Skin epidermis (tissue), 12 donors: ENCODE measurements at regions not wholly inside any gene's neighbourhood (a gene's known extent, or its start where the extent isn't known, plus 50 kb on each side); places are given as distances from the start of the nearest gene placed in this dataset.
"Not testable (repeated sequence)": the region's sequence is repeated elsewhere in the genome, so short reads cannot be mapped to it uniquely, and the experiment has no call there.

Experiments
- H3K27ac ChIP-seq, 21 experiments: fragments of 200-600 bp; sonication (generic) in 11 of 21; one replicate each; pipeline ENCODE4 v1.5.0; 2020; ENCODE audit warnings: mild to moderate bottlenecking in 3 of 21, inconsistent platforms in 2 of 21, moderate library complexity in 2 of 21
- H3K4me3 ChIP-seq, 7 experiments: fragments of 200-600 bp; sonication (generic) in 2 of 7; one replicate each; pipeline ENCODE4 v1.5.0; 2020; ENCODE audit warnings: inconsistent platforms in 2 of 7, mild to moderate bottlenecking in 2 of 7, moderate library complexity in 1 of 7

- H3K27ac ChIP-seq, H3K4me3 ChIP-seq: not testable (repeated sequence)
These were observed 86.9 kb upstream of the FZD7 start for GRCh38 chr2:201946746-201947145.

GRCh38 chr2:201947287-201947686 is 86.4 kb upstream of the FZD7 start:
- no peak overlapping the region for H3K27ac ChIP-seq
- no peak overlapping the region for H3K4me3 ChIP-seq

- no peak overlapping the region for H3K4me3 ChIP-seq
- H3K27ac ChIP-seq = no peak overlapping the region
These were observed 84.3 kb upstream of the FZD7 start for GRCh38 chr2:201949181-201949926.

- no peak overlapping the region for H3K27ac ChIP-seq
- no peak overlapping the region for H3K4me3 ChIP-seq
These were observed 83.8 kb upstream of the FZD7 start for GRCh38 chr2:201949927-201950246.

- Histone ChIP-seq H3K4me3 (no peak overlapping the region), H3K27ac (no peak overlapping the region)
These were observed 83.0 kb upstream of the FZD7 start for GRCh38 chr2:201950606-201951005.

- H3K4me3 ChIP-seq = no peak overlapping the region
- no peak overlapping the region for H3K27ac ChIP-seq
These were observed 81.5 kb upstream of the FZD7 start for GRCh38 chr2:201952187-201952586.

GRCh38 chr2:201953396-201953795 is 80.3 kb upstream of the FZD7 start:
- peak overlapping the region in 1 of 21 experiments; percentile 21 for H3K27ac ChIP-seq
- H3K4me3 ChIP-seq = no peak overlapping the region

GRCh38 chr2:201953880-201954279 is 79.8 kb upstream of the FZD7 start:
- no peak overlapping the region for H3K4me3 ChIP-seq
- peak overlapping the region in 2 of 21 experiments; percentile 21 to 23 for H3K27ac ChIP-seq

- no peak overlapping the region for H3K4me3 ChIP-seq
- peak overlapping the region in 7 of 21 experiments; percentile 19 to 59 (median 34) for H3K27ac ChIP-seq
These were observed 78.4 kb upstream of the FZD7 start for GRCh38 chr2:201955231-201955630.

- peak overlapping the region in 8 of 21 experiments; percentile 19 to 59 (median 43) for H3K27ac ChIP-seq
- no peak overlapping the region for H3K4me3 ChIP-seq
These were observed 77.9 kb upstream of the FZD7 start for GRCh38 chr2:201955702-201956141.

GRCh38 chr2:201956361-201956760 is 77.3 kb upstream of the FZD7 start:
- Histone ChIP-seq H3K4me3 (no peak overlapping the region), H3K27ac (peak overlapping the region in 7 of 21 experiments; percentile 13 to 59 (median 47))

- H3K27ac ChIP-seq = no peak overlapping the region
- no peak overlapping the region for H3K4me3 ChIP-seq
These were observed 76.6 kb upstream of the FZD7 start for GRCh38 chr2:201957091-201957490.

GRCh38 chr2:201959198-201959597 is 74.5 kb upstream of the FZD7 start:
- H3K27ac ChIP-seq = no peak overlapping the region

GRCh38 chr2:201959626-201960025 is 74.0 kb upstream of the FZD7 start:
- Histone ChIP-seq H3K4me3 (no peak overlapping the region), H3K27ac (no peak overlapping the region)

More at GRCh38 chr2:201959198-201959597, 74.5 kb upstream of the FZD7 start:
- H3K4me3 ChIP-seq = no peak overlapping the region

- H3K4me3 ChIP-seq = no peak overlapping the region
- H3K27ac ChIP-seq = no peak overlapping the region
These were observed 73.3 kb upstream of the FZD7 start for GRCh38 chr2:201960305-201960704.

- no peak overlapping the region for H3K4me3 ChIP-seq
- H3K27ac ChIP-seq = no peak overlapping the region
These were observed 72.3 kb upstream of the FZD7 start for GRCh38 chr2:201961401-201961800.

- no peak overlapping the region for H3K4me3 ChIP-seq
These were observed 70.7 kb upstream of the FZD7 start for GRCh38 chr2:201962774-201963562.

GRCh38 chr2:201964011-201964410 is 69.6 kb upstream of the FZD7 start:
- no peak overlapping the region for H3K4me3 ChIP-seq
- no peak overlapping the region for H3K27ac ChIP-seq

More at GRCh38 chr2:201962774-201963562, 70.7 kb upstream of the FZD7 start:
- H3K27ac ChIP-seq = no peak overlapping the region

GRCh38 chr2:201964631-201965206 is 68.9 kb upstream of the FZD7 start:
- Histone ChIP-seq H3K4me3 (no peak overlapping the region), H3K27ac (peak overlapping the region in 2 of 21 experiments; percentile 16 to 39)

- Histone ChIP-seq H3K27ac (no peak overlapping the region), H3K4me3 (no peak overlapping the region)
These were observed 68.1 kb upstream of the FZD7 start for GRCh38 chr2:201965550-201965949.
